Fibroblast of peridontal ligament (primary cell): ENCODE measurements at regions not wholly inside any gene's neighbourhood (a gene's known extent, or its start where the extent isn't known, plus 50 kb on each side); places are given as distances from the start of the nearest gene placed in this dataset.

Experiments
- DNase-seq: peaks from one replicate; pipeline ENCODE4 v3.0.0-alpha.2; 2010; ENCODE audit errors: extremely low read depth

GRCh38 chr2:144281476-144281875 lies 238.4 kb downstream of the ZEB2 start:
- DNase-seq, result no peak

- DNase-seq, result peak; percentile 13
These were observed 239.9 kb downstream of the ZEB2 start for GRCh38 chr2:144280009-144280408.

- DNase-seq, result no peak
These were observed 240.8 kb downstream of the ZEB2 start for GRCh38 chr2:144279165-144279564.

GRCh38 chr2:144277622-144278354 lies 242.1 kb downstream of the ZEB2 start:
- no peak for DNase-seq

GRCh38 chr2:144275340-144275739 lies 244.6 kb downstream of the ZEB2 start:
- DNase-seq, result no peak

GRCh38 chr2:144274131-144274530 lies 245.8 kb downstream of the ZEB2 start:
- no peak for DNase-seq

GRCh38 chr2:144270951-144271350 lies 249.0 kb downstream of the ZEB2 start:
- no peak for DNase-seq

GRCh38 chr2:144268036-144268678 lies 251.8 kb downstream of the ZEB2 start:
- DNase-seq, result no peak

- DNase-seq, result no peak
These were observed 252.7 kb downstream of the ZEB2 start for GRCh38 chr2:144267239-144267638.

GRCh38 chr2:144265654-144266053 lies 254.3 kb downstream of the ZEB2 start:
- no peak for DNase-seq

- no peak for DNase-seq
These were observed 258.0 kb downstream of the ZEB2 start for GRCh38 chr2:144261966-144262365.

- no peak for DNase-seq
These were observed 258.6 kb downstream of the ZEB2 start for GRCh38 chr2:144261336-144261735.

- no peak for DNase-seq
These were observed 260.6 kb downstream of the ZEB2 start for GRCh38 chr2:144259332-144259731.

GRCh38 chr2:144258154-144258553 lies 261.8 kb downstream of the ZEB2 start:
- no peak for DNase-seq

GRCh38 chr2:144256996-144257707 lies 262.8 kb downstream of the ZEB2 start:
- peak; percentile 90 for DNase-seq

- DNase-seq, result no peak
These were observed 265.3 kb downstream of the ZEB2 start for GRCh38 chr2:144254342-144255235.

GRCh38 chr2:144253743-144254142 lies 266.2 kb downstream of the ZEB2 start:
- DNase-seq, result no peak

- no peak for DNase-seq
These were observed 267.2 kb downstream of the ZEB2 start for GRCh38 chr2:144252694-144253093.

GRCh38 chr2:144249035-144249637 lies 270.8 kb downstream of the ZEB2 start:
- DNase-seq, result no peak

GRCh38 chr2:144248350-144249034 lies 271.4 kb downstream of the ZEB2 start:
- no peak for DNase-seq

- DNase-seq, result no peak
These were observed 275.0 kb downstream of the ZEB2 start for GRCh38 chr2:144244938-144245337.
